H9 (cell line): ENCODE measurements at regions not wholly inside any gene's neighbourhood (a gene's known extent, or its start where the extent isn't known, plus 50 kb on each side); places are given as distances from the start of the nearest gene placed in this dataset.

Experiments used
- DNase-seq: peaks from one replicate; pipeline ENCODE4 v3.0.0-alpha.2; 2017
- H2AFZ ChIP-seq: one replicate; pipeline ENCODE4 v1.6.1; 2013; ENCODE audit warnings: mild to moderate bottlenecking, low read length, control low read depth, moderate library complexity
- H2AK5ac ChIP-seq: 2 replicates; pipeline ENCODE4 v1.6.1; 2013; ENCODE audit warnings: low read length, control low read depth, mixed read lengths; ENCODE audit not compliant: insufficient read length
- H2BK120ac ChIP-seq: one replicate; pipeline ENCODE4 v1.6.1; 2013; ENCODE audit warnings: low read depth, mild to moderate bottlenecking, low read length, control low read depth, inconsistent platforms; ENCODE audit not compliant: poor library complexity, severe bottlenecking
- H2BK12ac ChIP-seq: 2 replicates; pipeline ENCODE4 v1.6.1; 2013; ENCODE audit warnings: low read length, control low read depth, mixed read lengths, low read depth; ENCODE audit not compliant: insufficient read length
- H2BK15ac ChIP-seq: 2 replicates; pipeline ENCODE4 v1.6.1; 2013; ENCODE audit warnings: low read depth, low read length, control low read depth
- H2BK20ac ChIP-seq: one replicate; pipeline ENCODE4 v1.6.1; 2013; ENCODE audit warnings: low read depth, mild to moderate bottlenecking, low read length, control low read depth, inconsistent platforms; ENCODE audit not compliant: poor library complexity, severe bottlenecking
- H2BK5ac ChIP-seq: 2 replicates; pipeline ENCODE4 v1.6.1; 2013; ENCODE audit warnings: low read length, control low read depth, mixed read lengths; ENCODE audit not compliant: insufficient read length
- H3K14ac ChIP-seq: 2 replicates; pipeline ENCODE4 v1.6.1; 2013; ENCODE audit warnings: low read length, control low read depth; ENCODE audit not compliant: insufficient read depth
- H3K18ac ChIP-seq: 2 replicates; pipeline ENCODE4 v1.6.1; 2013; ENCODE audit warnings: low read depth, mild to moderate bottlenecking, mixed read lengths, low read length, control low read depth; ENCODE audit not compliant: insufficient read length
- H3K23ac ChIP-seq: 2 replicates; pipeline ENCODE4 v1.6.1; 2013; ENCODE audit warnings: low read length, control low read depth, mixed read lengths, low read depth; ENCODE audit not compliant: insufficient read length
- H3K23me2 ChIP-seq: 2 replicates; pipeline ENCODE4 v1.6.1; 2013; ENCODE audit warnings: low read depth, mild to moderate bottlenecking, mixed read lengths, low read length, control low read depth; ENCODE audit not compliant: insufficient read length, poor library complexity, severe bottlenecking
- H3K27ac ChIP-seq: 2 replicates; pipeline ENCODE4 v1.5.1; 2013; ENCODE audit warnings: low read length, control low read depth, mixed read lengths, low read depth; ENCODE audit not compliant: insufficient read length
- H3K27me3 ChIP-seq: 2 replicates; pipeline ENCODE4 v1.6.1; 2013; ENCODE audit warnings: low read length, control low read depth, inconsistent platforms; ENCODE audit not compliant: insufficient read depth
- H3K4ac ChIP-seq: 2 replicates; pipeline ENCODE4 v1.6.1; 2013; ENCODE audit warnings: low read depth, mild to moderate bottlenecking, control low read depth, inconsistent platforms, low read length, moderate library complexity
- H3K4me1 ChIP-seq: 2 replicates; pipeline ENCODE4 v1.6.1; 2013; ENCODE audit warnings: low read length, control low read depth, inconsistent platforms; ENCODE audit not compliant: insufficient read depth
- H3K4me2 ChIP-seq: 2 replicates; pipeline ENCODE4 v1.6.1; 2013; ENCODE audit warnings: low read length, control low read depth, mixed read lengths; ENCODE audit not compliant: insufficient read length, insufficient read depth
- H3K56ac ChIP-seq: 2 replicates; pipeline ENCODE4 v1.6.1; 2013; ENCODE audit warnings: low read depth, mild to moderate bottlenecking, mixed read lengths, low read length, control low read depth; ENCODE audit not compliant: insufficient read length
- H3K79me1 ChIP-seq: 2 replicates; pipeline ENCODE4 v1.6.1; 2013; ENCODE audit warnings: low read depth, mild to moderate bottlenecking, moderate library complexity, low read length, control low read depth, inconsistent platforms; ENCODE audit not compliant: insufficient read depth, poor library complexity, severe bottlenecking
- H3K79me2 ChIP-seq: 2 replicates; pipeline ENCODE4 v1.6.1; 2013; ENCODE audit warnings: low read length, control low read depth, inconsistent platforms; ENCODE audit not compliant: insufficient read depth
- H3K9ac ChIP-seq: 2 replicates; pipeline ENCODE4 v1.6.1; 2013; ENCODE audit warnings: low read length, control low read depth, mixed read lengths; ENCODE audit not compliant: insufficient read length; ENCODE audit errors: extremely low read depth
- H3K9me3 ChIP-seq: one replicate; pipeline ENCODE4 v1.6.1; 2013; ENCODE audit warnings: low read depth, low read length, inconsistent platforms; ENCODE audit not compliant: control insufficient read depth
- H3T11ph ChIP-seq: one replicate; pipeline ENCODE4 v1.6.1; 2013; ENCODE audit warnings: mild to moderate bottlenecking, low read length, control low read depth, inconsistent platforms
- H4K20me1 ChIP-seq: one replicate; pipeline ENCODE4 v1.6.1; 2013; ENCODE audit not compliant: control insufficient read depth, insufficient read length, insufficient read depth
- H4K5ac ChIP-seq: 2 replicates; pipeline ENCODE4 v1.6.1; 2013; ENCODE audit warnings: low read depth, mild to moderate bottlenecking, mixed read lengths, low read length, control low read depth; ENCODE audit not compliant: insufficient read length
- H4K8ac ChIP-seq: replicated peaks from 2 replicates; pipeline ENCODE4 v1.6.1; 2013; ENCODE audit warnings: low read length, control low read depth, mixed read lengths, low read depth; ENCODE audit not compliant: insufficient read length
- H4K91ac ChIP-seq: 2 replicates; pipeline ENCODE4 v1.6.1; 2013; ENCODE audit warnings: low read depth, mild to moderate bottlenecking, moderate library complexity, mixed read lengths, low read length, control low read depth; ENCODE audit not compliant: insufficient read length
- H3K27ac Mint-ChIP-seq, 3 experiments: 2 replicates in 2 of 3; 3 replicates in 1 of 3; pipeline ENCODE4 v1.8.0; 2020 to 2021; ENCODE audit warnings: mixed read lengths in 3 of 3, mild to moderate bottlenecking in 1 of 3, moderate library complexity in 1 of 3
- H3K27me3 Mint-ChIP-seq: 2 replicates; pipeline ENCODE4 v1.8.0; 2021; ENCODE audit warnings: low read depth, mild to moderate bottlenecking, moderate library complexity, mixed read lengths
- H3K36me3 Mint-ChIP-seq, 3 experiments: 2 replicates in 2 of 3; 3 replicates in 1 of 3; pipeline ENCODE4 v1.8.0; 2020 to 2021; ENCODE audit warnings: low read depth in 3 of 3, mixed read lengths in 3 of 3; ENCODE audit not compliant: insufficient read depth in 1 of 3
- H3K4me1 Mint-ChIP-seq, 2 experiments: 2 replicates each; pipeline ENCODE4 v1.8.0; 2020; ENCODE audit warnings: mixed read lengths in 2 of 2
- H3K4me3 Mint-ChIP-seq, 2 experiments: 2 replicates in 1 of 2; 3 replicates in 1 of 2; pipeline ENCODE4 v1.8.0; 2020 to 2021; ENCODE audit warnings: mild to moderate bottlenecking in 2 of 2, mixed read lengths in 2 of 2, moderate library complexity in 1 of 2
- H3K9me3 Mint-ChIP-seq, 2 experiments: 2 replicates in 1 of 2; 3 replicates in 1 of 2; pipeline ENCODE4 v1.8.0; 2020; ENCODE audit warnings: mild to moderate bottlenecking in 2 of 2, mixed read lengths in 2 of 2, moderate library complexity in 1 of 2
- CTCF ChIP-seq: fragments of 200-600 bp; sonication (generic); conservative IDR thresholded peaks from 3 replicates; pipeline ENCODE4 v1.8.0; 2021; ENCODE audit warnings: antibody characterized with exemption, mild to moderate bottlenecking
- WGBS: extraction: QIAGEN DNeasy Blood & Tissue Kit; methylation state at CpG from one replicate; pipeline ENCODE4 v1.1.7; 2013; ENCODE audit warnings: missing lambda C conversion rate, low lambda C conversion rate, mixed read lengths; ENCODE audit not compliant: insufficient read length; ENCODE audit errors: extremely low coverage; 5-methylcytosine and 5-hydroxymethylcytosine counted together

GRCh38 chr1:117802531-117803257 lies 126.7 kb downstream of the GDAP2 start:
- Histone ChIP-seq H4K20me1 (no peaks in the 10 kb centered on the region), H3K79me2 (no peaks in the 10 kb centered on the region), H3K4me1 (no peaks in the 10 kb centered on the region), H4K5ac (no peak overlapping the region), H3K56ac (no peak overlapping the region), H3K79me1 (no peaks in the 10 kb centered on the region), H3K23ac (no peak overlapping the region), H2BK5ac (no peak overlapping the region), H2BK120ac (no peak overlapping the region), H2AK5ac (no peak overlapping the region), H3K18ac (no peak overlapping the region), H3T11ph (no peak overlapping the region), H4K8ac (no peak overlapping the region), H2AFZ (no peak overlapping the region), H2BK15ac (no peak overlapping the region), H3K4ac (no peak overlapping the region), H3K9ac (no peak overlapping the region), H2BK20ac (no peak overlapping the region), H3K9me3 (no peaks in the 10 kb centered on the region), H3K4me2 (no peak overlapping the region), H3K23me2 (no peaks in the 10 kb centered on the region), H3K27ac (no peak overlapping the region), H2BK12ac (no peak overlapping the region), H3K27me3 (no peaks in the 10 kb centered on the region), H3K14ac (no peak overlapping the region), H4K91ac (no peak overlapping the region)
- TF ChIP-seq CTCF = no peak
- H3K36me3 Mint-ChIP-seq = no peaks in the 10 kb centered on the region
- H3K27me3 Mint-ChIP-seq = no peaks in the 10 kb centered on the region
- H3K4me3 Mint-ChIP-seq = no peak overlapping the region
- no peak overlapping the region for H3K27ac Mint-ChIP-seq
- no CpG with 5 or more reads among the region's 6 CpGs for WGBS
- no peaks in the 10 kb centered on the region for H3K9me3 Mint-ChIP-seq
- no peak for DNase-seq
- peaks cover 3 to 5% of the 10 kb centered on the region in 2 experiments for H3K4me1 Mint-ChIP-seq
